ENCODE measurements at regions not wholly inside any gene's neighbourhood (a gene's known extent, or its start where the extent isn't known, plus 50 kb on each side); places are given as distances from the start of the nearest gene placed in this dataset.

- no peak for DNase-seq (ENCODE audit: low read depth)
Observed at GRCh38 chr11:57103899-57104605, 77.7 kb upstream of the LRRC55 start.

- no peak for DNase-seq (ENCODE audit: low read depth)
Observed at GRCh38 chr11:57109331-57109730, 72.4 kb upstream of the LRRC55 start.

GRCh38 chr11:57111619-57112018, 70.1 kb upstream of the LRRC55 start:
- DNase-seq (ENCODE audit: low read depth): no peak

- DNase-seq (ENCODE audit: low read depth): peak; percentile 18
Observed at GRCh38 chr11:57116654-57117053, 65.1 kb upstream of the LRRC55 start.

- no peak for DNase-seq (ENCODE audit: low read depth)
Observed at GRCh38 chr11:57120192-57120965, 61.4 kb upstream of the LRRC55 start.

GRCh38 chr11:57121996-57122395, 59.8 kb upstream of the LRRC55 start:
- no peak for DNase-seq (ENCODE audit: low read depth)

GRCh38 chr11:57123590-57123989, 58.2 kb upstream of the LRRC55 start:
- no peak for DNase-seq (ENCODE audit: low read depth)

GRCh38 chr11:57124505-57124904, 57.2 kb upstream of the LRRC55 start:
- DNase-seq (ENCODE audit: low read depth): no peak

- DNase-seq (ENCODE audit: low read depth): no peak
Observed at GRCh38 chr11:57124917-57125316, 56.8 kb upstream of the LRRC55 start.

GRCh38 chr11:57126766-57127400, 54.9 kb upstream of the LRRC55 start:
- no peak for DNase-seq (ENCODE audit: low read depth)

GRCh38 chr11:57131080-57131790, 50.5 kb upstream of the LRRC55 start:
- no peak for DNase-seq (ENCODE audit: low read depth)

Measured in CMK (cell line).